HFF-Myc (cell line): ENCODE measurements at regions not wholly inside any gene's neighbourhood (a gene's known extent, or its start where the extent isn't known, plus 50 kb on each side); places are given as distances from the start of the nearest gene placed in this dataset.

Source experiments
- DNase-seq: peaks from one replicate; pipeline ENCODE4 v3.0.0-alpha.2; 2011; ENCODE audit warnings: low read depth; ENCODE audit errors: extremely low read depth
- H3K4me3 ChIP-seq: replicated peaks from 2 replicates; pipeline ENCODE4 v1.5.1; 2011; ENCODE audit warnings: low read depth, mild to moderate bottlenecking, control low read depth, low read length
- CTCF ChIP-seq: IDR thresholded peaks from 2 replicates; pipeline ENCODE4 v1.5.1; 2012; ENCODE audit warnings: mild to moderate bottlenecking, low read depth, low read length, control low read depth; ENCODE audit errors: missing control alignments

GRCh38 chr16:6446370-6446769 lies 886.3 kb upstream of the RBFOX1 start:
- DNase-seq: no peak
- TF ChIP-seq CTCF: no peak
- H3K4me3 ChIP-seq: no peak overlapping the region

- no peak for DNase-seq
- no peak overlapping the region for H3K4me3 ChIP-seq
- no peak for TF ChIP-seq CTCF
Observed at GRCh38 chr16:6439129-6439528, 893.5 kb upstream of the RBFOX1 start.

- TF ChIP-seq CTCF: no peak
- no peak for DNase-seq
- H3K4me3 ChIP-seq: no peak overlapping the region
Observed at GRCh38 chr16:6428861-6429260, 903.8 kb upstream of the RBFOX1 start.

GRCh38 chr16:6427621-6428020 lies 905.0 kb upstream of the RBFOX1 start:
- TF ChIP-seq CTCF: no peak
- no peak for DNase-seq
- no peak overlapping the region for H3K4me3 ChIP-seq

- TF ChIP-seq CTCF: no peak
- no peak overlapping the region for H3K4me3 ChIP-seq
Observed at GRCh38 chr16:6407596-6407995, 925.0 kb upstream of the RBFOX1 start.

GRCh38 chr16:6406028-6406427 lies 926.6 kb upstream of the RBFOX1 start:
- DNase-seq: no peak
- no peak for TF ChIP-seq CTCF
- H3K4me3 ChIP-seq: no peak overlapping the region

More at GRCh38 chr16:6407596-6407995, 925.0 kb upstream of the RBFOX1 start:
- DNase-seq: no peak

- no peak for DNase-seq
- TF ChIP-seq CTCF: no peak
- H3K4me3 ChIP-seq: no peak overlapping the region
Observed at GRCh38 chr16:6382924-6383459, 949.7 kb upstream of the RBFOX1 start.
